Pons (tissue), 1 donor: ENCODE measurements at regions not wholly inside any gene's neighbourhood (a gene's known extent, or its start where the extent isn't known, plus 50 kb on each side); places are given as distances from the start of the nearest gene placed in this dataset.

Experiments
- DNase-seq: peaks from one replicate; pipeline ENCODE4 v3.0.0-alpha.2; 2016; ENCODE audit warnings: low spot score

DNA sequence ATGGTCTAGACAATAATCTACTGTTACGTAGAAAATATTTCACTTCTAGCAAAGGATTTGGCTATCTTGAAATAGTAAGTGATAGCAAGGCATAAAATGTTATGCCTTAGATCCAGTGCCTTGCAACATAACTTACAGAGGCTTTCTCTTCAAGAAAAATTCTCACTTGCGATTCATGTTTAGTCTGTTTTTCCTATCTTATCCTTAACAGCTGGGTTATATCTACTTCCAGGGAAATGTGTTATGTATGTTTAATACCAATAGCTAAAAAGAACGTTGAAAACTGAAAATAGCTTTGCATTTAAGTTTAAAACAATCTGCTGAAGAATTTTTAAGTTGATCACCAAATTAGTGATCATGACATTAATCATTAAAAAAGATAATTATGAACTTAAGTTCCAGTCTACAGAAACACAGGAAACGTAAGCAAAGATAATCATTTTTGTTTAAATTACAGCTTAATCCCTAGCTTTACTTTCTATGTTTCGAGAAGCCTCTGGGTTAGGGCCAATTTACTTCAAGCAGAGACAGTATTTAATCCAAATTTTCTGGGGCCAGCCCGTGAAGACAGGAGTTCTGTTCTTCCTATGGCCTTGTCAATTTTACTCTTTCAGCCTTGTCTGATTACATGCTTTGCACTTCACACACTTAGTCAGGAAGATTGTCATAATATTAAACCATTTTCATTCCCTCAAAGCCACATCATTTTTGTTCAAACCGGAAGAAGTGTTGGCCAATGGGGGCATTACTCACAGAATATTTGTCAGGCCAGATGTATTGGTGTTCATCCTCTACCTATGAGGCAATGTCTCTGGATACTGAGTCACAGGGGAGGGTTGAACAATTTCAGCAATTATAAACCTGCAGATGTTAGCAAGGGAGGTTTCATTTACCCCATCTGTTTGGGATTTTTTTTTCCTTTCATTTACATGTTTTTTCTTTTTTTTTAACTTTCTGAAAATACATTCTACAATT, 1132.9 kb upstream of the ZEB2 start:
- DNase-seq, result no peak

DNA sequence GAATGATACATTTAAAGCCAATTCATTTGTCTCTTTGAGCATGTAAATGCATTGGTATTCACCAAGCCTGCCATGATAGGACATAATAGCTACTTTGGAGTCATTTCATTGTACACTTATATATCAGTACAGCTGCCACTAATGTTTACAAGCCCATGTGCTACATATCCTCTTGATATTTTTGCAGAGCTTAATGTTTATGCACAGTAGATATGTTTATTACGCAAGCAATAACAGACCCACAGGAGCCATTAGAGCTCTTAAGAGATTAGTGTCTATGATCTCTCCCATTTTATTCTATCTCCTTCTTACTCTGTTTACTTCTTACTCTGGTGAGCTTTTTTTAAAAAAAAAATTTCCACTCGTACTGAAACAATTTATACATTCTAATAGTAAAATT, 1132.1 kb upstream of the ZEB2 start:
- no peak for DNase-seq

DNA sequence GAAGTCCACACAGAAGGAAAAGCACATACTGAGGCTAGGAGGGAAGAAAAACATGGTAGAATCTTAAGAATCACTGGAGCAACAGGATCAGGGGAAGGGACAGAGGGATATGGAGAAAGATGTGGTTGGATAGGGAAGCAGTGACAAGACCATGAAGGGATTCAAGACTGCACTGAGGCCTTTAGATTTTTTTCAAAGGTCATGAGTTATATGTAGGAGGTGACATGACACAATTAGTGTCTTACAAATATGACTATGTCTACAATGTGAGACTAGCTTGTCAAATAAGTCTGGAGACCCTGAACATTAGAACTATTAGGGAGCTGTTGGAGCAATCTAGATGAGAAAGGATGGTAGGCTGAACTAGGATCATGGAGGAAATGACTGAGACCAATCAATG, 1130.3 kb upstream of the ZEB2 start:
- no peak for DNase-seq

DNA sequence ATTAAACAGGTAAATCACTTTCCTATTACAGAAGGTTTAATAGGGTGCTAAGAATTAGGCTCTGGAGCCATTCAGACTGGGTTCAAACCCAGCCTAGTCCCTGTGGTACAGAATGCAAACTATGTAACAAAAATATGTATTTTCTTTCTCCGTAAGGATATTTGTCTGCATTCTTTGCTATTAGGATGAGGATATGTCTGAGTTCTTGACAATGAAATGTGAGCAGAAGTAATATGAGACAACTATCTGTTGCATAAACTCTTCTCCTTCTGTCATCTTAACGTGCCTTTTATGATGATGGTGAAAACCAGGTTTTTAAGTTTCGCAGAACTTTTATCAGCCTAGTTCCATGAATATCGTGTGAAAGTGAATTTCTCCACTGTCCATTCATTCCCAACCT, 1129.1 kb upstream of the ZEB2 start:
- DNase-seq, result no peak

DNA sequence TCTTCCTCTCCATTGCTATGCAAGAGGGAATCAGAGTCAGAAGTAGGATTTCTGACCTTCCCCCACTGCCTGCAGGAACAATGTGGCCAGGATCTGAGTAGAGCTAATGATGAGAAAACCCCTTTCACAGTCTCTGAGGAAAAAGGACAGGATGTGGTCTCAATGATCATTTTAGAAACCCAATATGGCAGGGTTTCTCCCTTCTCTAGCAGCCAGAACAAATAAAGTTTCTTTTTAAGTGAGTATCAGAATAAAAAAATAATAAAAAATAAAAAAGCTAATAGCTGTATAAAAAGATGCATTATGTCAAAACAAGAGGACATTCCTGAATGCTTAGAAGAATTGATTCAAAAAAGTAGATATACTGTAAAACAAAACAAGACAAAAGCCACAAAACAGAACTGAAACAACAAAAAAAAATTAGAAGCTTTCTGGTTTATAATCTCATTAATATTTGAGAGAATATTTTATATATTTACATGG, 1124.9 kb upstream of the ZEB2 start:
- DNase-seq, result no peak

DNA sequence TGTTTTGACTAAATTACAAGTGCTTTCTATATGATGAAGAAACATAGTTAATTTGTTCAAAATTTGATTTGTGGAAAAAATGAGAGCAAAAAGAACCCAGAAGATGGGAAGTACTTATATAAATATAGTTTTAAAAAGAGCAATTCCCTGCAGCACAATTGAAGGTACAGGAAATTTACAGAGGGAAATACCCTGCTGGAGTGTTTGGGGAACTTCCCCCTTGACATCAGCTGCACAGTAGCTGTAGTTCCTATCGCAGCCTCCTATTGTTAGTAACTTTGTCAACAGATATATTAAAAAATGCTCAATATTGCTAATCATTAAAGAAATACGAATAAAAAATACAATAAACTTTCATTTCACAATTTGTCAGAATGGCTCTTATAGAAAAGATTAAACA, 1118.8 kb upstream of the ZEB2 start:
- peak; percentile 10 for DNase-seq

DNA sequence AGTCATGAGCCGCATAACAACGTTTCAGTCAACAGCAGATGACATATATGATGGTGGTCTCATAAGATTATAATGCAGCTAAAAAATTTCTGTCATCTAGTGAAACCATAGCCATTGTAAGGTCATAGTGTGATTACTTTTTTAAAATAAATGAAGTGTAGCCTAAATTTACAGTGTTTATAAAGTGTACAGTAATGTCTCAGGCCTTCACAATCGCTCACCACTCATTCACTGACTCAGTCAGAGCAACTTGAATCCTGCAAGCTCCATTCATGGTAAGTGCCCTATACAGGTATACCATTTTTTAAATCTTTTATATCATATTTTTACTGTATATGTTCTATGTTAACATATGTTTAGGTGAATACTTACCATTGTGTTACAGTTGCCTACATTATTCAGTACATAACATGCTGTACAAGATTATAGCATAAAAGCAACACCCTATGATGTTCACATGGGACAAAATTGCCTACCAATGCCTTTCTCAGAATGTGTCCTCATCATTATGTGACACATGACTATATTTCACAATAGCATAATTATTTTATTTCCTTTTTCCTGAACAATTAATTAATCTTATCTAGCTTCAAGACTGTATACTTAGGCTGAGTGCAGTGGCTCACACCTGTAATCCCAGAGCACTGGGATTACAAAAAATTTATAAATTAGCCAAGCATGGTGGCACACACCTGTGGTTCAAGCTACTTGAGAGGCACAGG, 1115.9 kb upstream of the ZEB2 start:
- DNase-seq, result no peak

DNA sequence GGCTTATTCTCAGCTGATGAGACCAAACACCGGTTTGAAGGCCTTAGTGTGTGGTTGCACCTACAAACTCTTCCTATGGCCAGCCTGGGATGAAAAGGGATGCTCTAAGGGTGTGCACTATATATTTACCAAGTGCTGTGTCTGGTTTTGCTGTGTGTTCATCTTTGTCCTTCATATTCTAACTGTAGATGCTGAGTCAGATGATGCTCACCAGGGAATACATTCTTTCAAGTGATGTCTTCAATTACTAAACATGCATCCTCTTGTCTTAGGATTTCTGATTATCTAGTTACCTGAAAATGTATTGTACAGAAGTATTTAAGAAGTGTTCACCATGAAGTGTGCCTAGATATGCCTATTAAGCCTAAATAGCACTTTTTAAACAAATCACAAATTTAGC, 1111.6 kb upstream of the ZEB2 start:
- no peak for DNase-seq

DNA sequence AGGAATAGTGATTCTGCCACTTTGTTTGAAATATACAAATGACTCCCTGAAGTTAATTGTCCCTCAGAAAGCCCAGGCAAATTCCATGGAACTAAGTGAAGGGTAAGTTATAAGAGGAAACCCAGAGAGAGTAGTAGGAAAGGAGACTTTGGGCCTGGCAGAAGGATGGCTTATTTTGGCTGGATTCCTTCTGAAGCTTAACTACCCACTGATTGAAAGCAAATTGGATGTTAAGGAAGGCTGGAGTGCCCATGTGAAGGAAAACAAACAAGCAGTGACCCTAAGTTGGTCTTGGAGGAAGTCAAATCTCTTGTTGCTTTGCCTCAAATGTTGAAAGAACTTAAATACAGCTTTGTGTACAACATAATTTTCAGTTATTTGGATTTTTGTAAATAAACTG, 1106.4 kb upstream of the ZEB2 start:
- no peak for DNase-seq

DNA sequence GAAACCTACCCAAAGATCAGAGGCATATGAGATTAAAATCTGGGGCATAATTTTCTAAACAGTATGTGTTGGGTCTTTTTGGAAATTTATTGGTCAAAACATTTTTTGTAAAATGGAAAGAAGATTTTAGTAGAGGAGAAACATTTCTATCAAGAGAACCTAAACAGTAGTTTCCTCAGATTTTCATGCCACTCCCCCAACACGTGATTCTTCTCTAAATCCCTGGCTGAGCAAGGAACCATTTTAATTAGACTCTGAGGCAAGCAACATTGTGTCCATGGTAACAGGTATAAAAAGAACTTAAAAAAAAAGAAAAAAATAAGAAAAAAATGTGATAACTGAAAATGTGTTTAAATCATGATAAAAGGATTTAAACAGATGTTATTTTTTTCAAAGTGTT, 1105.2 kb upstream of the ZEB2 start:
- DNase-seq, result no peak

DNA sequence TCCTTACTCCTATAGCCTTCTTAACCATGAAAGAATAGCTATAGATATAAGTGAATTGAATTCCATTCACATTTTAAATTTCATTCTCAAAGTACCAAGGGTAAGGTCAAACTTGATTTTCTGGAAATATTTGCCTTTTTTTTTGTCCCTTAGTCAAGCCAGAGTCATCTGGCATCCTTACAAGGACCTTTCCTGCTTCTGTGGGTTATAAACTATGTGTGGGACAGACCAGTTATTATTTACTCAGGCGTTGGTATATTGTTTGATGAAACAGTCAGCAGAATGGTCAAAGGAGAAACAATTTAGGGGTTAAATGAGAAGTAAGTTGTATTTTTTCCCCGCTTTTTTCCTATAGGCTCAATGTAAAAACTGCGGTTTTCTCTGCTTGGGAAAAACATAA, 1103.2 kb upstream of the ZEB2 start:
- no peak for DNase-seq

DNA sequence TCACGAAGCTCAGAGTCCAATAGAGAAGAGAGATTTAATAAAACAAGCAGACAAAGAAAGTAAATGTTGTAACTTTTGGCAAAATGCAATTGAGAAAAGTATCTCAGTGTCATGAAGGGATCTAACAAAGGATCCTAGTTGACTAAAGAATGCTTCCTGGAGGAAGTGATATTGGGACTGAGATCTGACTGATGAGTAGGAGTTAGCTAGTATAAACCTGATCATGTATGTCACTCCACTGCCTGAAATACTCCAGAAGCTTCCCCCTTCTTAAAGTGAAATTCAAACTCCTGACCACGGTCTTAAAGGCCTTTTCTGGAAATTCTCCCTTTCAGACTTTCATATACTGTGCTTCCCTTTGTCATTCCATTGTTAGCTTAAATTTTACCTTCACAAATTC, 1102.4 kb upstream of the ZEB2 start:
- no peak for DNase-seq

DNA sequence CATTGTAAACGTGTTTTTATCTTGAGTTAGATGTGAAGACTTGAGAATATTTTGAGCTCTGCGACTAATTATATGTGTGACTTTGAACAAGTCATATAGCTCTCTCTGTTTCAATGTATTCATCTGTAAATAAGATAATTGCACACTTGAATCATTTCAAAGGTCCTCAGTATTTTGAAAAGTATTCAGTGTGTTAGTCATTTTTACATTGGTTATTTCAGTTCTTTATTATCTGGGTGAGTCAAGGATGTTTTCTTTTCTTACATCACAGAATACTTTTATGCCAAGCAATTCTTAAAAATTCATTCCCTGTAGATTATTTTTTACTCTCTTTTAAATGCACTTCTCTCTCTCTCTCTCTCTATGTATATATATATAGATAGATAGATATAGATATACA, 1098.0 kb upstream of the ZEB2 start:
- no peak for DNase-seq

DNA sequence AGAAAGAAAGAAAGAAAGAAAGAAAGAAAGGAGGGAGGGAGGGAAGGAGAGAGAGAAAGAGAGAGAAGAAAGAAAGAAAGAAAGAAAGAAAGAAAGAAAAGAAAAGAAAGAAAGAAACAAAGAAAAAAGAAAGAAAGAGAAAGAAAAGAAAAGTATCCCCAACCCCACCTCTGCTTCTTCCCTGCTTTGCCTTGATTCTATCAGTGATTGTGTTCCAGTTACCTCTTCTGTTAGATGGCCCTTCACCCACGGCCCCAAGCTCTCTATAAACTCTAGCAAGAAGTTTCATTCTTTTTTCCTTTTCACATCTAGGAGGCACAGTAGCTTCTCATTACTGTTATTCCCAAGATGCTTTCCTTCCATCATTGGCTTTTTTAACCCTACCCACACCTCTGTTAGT, 1097.5 kb upstream of the ZEB2 start:
- DNase-seq, result no peak

DNA sequence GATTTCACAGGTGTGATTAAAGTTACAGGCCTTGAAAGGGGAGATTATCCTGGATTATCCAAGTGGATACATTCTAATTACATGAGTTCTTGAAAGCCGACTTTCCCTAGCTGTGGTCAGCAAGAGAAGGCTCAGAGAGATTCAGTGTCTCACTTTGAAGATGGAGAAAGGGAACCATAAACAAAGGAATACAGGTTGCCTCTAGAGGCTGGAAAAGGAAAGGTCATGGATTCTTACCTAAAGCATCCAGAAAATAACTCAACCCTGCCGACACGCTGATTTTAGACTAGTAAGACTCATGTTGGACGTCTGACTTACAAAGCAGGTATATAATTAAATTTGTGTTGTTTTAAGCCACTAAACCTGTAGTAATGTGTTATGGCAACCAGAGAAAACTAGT, 1095.7 kb upstream of the ZEB2 start:
- DNase-seq, result no peak

DNA sequence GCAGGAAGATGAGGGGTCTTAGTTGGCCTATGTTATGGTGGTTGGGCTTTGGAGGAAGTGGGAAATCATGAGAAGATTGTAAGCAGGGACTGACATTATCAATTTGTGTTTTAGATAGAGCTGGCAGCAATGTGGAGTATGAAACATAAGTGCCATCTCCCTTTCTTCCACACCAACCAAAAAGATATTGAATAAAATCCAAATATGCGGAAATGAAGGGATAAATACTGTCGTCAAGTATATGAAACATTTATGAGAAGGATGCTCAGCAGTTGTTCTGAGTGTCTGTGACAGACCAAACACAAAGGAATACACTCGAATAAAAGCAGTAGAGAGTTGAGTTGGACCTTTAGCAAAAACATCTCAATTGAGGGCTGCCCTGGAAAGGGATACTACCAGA, 1090.0 kb upstream of the ZEB2 start:
- DNase-seq, result no peak

DNA sequence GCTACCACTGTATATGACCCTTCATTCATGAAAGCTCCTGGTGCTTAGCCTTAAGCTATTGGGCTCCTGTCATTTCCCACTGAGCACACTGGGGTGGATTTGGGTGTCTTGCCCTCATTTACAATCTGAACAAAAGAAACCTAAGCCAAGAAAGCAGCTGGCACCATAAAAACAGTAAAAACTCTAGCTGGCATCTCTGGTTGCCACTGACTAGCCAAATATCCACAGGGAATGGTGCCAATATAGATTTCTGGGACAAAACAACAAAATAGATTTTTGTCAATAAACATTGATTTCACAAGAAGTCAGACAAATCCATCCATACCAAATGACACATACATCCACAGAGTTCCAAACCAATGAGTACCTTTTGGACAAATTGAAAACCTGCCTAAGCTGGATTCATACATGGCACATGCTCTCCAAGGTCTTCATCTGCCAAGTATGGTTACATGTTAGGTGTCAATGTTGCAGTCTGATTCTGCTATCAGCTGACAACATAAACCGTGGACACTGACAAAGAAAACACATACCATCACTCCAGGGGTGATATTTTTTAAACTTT, 1081.5 kb upstream of the ZEB2 start:
- DNase-seq, result no peak

DNA sequence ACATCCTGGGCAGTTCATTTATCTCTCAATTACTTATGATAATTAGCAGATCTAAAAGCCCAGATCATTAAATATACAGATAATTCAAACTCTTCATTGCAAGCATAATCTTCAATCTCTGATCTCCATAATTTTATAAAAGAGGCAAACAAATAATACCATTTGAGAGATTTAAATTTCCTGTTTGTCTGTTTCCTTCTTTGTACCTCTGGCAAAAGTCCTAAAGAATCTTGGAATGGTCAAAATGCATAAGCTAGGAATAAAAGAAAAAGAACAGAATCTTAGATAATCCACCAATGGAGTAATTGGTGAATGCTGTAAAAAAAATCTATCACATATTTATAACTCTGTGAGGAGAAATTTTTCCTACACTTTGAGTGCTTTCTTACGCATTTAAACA, 1080.9 kb upstream of the ZEB2 start:
- no peak for DNase-seq

DNA sequence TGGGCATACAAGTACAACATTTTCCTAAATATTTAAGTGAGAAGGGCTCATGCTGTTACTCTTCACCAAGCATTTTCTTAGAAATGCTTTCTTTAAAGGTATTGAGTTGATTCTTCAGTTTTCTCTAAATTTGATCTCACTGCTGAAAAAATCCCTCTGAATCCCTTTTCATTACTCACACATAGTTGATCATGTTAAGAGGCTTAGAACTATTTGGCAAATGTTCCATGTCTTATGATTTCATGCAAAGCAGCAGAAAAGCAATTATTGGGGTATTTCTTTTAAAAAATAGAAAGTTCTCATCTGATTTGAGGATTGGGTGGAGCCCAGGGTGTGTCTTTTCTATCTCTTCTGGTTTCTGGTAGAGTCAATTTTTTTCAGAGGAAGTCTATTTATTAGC, 1079.8 kb upstream of the ZEB2 start:
- DNase-seq, result no peak

DNA sequence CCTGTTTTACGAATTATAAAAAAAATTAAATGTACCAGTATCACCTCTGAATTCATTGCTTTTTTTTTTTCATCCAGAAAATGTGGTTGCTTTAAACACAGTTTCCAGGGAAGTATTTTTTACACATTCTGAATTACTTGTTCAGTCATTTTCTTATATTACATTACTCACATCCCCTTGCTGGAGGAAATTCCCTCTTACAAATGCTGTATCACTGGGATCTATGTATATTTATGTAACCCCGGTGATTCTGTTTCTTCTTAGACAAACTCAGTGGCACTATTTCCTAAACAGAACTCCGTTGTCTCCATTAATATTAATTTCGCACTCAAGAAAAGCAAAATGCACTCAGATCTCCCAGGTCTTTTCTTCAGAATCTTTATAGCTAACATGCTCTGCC, 1078.5 kb upstream of the ZEB2 start:
- no peak for DNase-seq

DNA sequence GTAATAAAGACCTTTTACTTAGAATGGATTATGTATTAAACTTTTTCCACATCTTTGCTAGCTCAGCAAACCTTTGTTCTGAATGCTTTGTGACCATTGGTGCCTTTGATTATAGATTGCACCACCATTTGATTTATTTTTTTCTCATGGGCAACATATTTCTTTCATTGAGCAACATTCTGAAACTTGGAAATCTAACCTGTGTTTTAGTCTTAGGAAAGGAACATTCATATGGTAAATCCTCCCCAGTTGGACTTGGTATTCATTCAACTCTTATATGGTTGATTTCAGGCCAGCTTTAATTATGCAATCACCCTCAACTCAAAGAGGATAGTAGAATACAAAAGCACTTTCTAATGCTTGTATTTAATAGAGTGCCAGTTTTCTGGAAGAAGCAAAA, 1077.9 kb upstream of the ZEB2 start:
- no peak for DNase-seq

DNA sequence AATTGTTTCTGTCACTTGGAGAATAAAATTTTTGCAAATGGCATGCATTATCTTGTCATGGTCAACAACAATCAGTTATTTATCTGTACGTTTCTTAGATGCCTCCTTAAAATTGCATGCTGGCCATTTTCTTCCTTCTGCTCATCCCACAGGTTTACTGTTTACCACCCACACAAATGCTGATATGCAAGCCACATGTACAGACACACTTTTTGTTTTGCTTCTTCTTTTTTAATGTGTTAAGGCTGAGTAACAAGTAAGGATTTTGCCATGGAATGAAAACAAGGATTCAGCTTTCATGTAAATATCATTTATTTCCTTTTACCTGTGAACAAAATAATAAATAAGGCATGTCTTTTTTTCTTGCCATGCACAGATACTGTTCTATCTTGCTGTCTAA, 1077.1 kb upstream of the ZEB2 start:
- no peak for DNase-seq

DNA sequence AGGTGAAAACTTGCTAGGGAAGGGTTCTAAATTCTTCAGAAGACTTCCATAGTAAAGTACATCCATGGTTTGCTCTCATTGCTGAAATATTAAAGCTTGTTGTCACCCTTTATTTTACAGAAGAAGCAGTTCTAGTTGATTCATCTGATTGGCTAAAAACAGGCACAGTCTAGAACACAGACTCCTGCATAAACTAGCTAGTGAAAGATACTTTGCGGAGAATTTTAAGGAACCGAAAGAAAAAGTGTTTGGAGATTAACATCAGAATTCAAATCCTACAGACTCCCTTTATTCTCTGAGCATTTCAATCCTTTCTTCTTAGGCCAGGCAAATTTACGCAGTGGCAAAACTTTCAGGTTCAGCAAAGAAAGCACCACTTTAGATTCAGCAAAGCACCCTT, 1076.5 kb upstream of the ZEB2 start:
- DNase-seq, result no peak
